Inflammatory macrophage (primary cell): ENCODE measurements at regions not wholly inside any gene's neighbourhood (a gene's known extent, or its start where the extent isn't known, plus 50 kb on each side); places are given as distances from the start of the nearest gene placed in this dataset.
A peak's percentile ranks its signal among the peaks of the same experiment; 100 is the strongest.

Experiments used
- DNase-seq, 2 donors: peaks; one replicate each; pipeline ENCODE4 v3.0.0-alpha.2; 2020 to 2022

GRCh38 chr10:44627591-44628354 lies 242.9 kb upstream of the CXCL12 start:
- no peak for DNase-seq

- DNase-seq = peak; percentile 34 to 48
These were observed 244.0 kb upstream of the CXCL12 start for GRCh38 chr10:44628921-44629320.

- DNase-seq = no peak
These were observed 250.3 kb upstream of the CXCL12 start for GRCh38 chr10:44635176-44635575.

- no peak for DNase-seq
These were observed 251.7 kb upstream of the CXCL12 start for GRCh38 chr10:44636625-44637024.

- DNase-seq = no peak
These were observed 255.5 kb upstream of the CXCL12 start for GRCh38 chr10:44640429-44640828.

- no peak for DNase-seq
These were observed 262.6 kb upstream of the CXCL12 start for GRCh38 chr10:44647473-44647872.

- DNase-seq = no peak
These were observed 263.1 kb upstream of the CXCL12 start for GRCh38 chr10:44647877-44648542.

GRCh38 chr10:44650691-44651661 lies 260.2 kb upstream of the TMEM72 start:
- DNase-seq = no peak

- no peak for DNase-seq
These were observed 259.3 kb upstream of the TMEM72 start for GRCh38 chr10:44651834-44652233.

- no peak for DNase-seq
These were observed 251.8 kb upstream of the TMEM72 start for GRCh38 chr10:44659320-44659719.

- DNase-seq = no peak
These were observed 250.9 kb upstream of the TMEM72 start for GRCh38 chr10:44660271-44660670.

- DNase-seq = no peak
These were observed 249.1 kb upstream of the TMEM72 start for GRCh38 chr10:44662051-44662450.

- no peak for DNase-seq
These were observed 242.8 kb upstream of the TMEM72 start for GRCh38 chr10:44668336-44668735.

GRCh38 chr10:44671319-44671718 lies 239.8 kb upstream of the TMEM72 start:
- no peak for DNase-seq

- no peak for DNase-seq
These were observed 237.7 kb upstream of the TMEM72 start for GRCh38 chr10:44673245-44673983.

- DNase-seq = no peak
These were observed 236.4 kb upstream of the TMEM72 start for GRCh38 chr10:44674536-44675386.

GRCh38 chr10:44675387-44675874 lies 235.7 kb upstream of the TMEM72 start:
- no peak for DNase-seq

GRCh38 chr10:44680764-44681163 lies 230.4 kb upstream of the TMEM72 start:
- DNase-seq = no peak

- DNase-seq = no peak
These were observed 228.6 kb upstream of the TMEM72 start for GRCh38 chr10:44682507-44682906.

- DNase-seq = no peak
These were observed 226.5 kb upstream of the TMEM72 start for GRCh38 chr10:44684661-44685060.

GRCh38 chr10:44685220-44685619 lies 225.9 kb upstream of the TMEM72 start:
- DNase-seq = no peak
